ENCODE measurements at regions not wholly inside any gene's neighbourhood (a gene's known extent, or its start where the extent isn't known, plus 50 kb on each side); places are given as distances from the start of the nearest gene placed in this dataset.

GRCh38 chr2:67777010-67777409 lies 285.8 kb downstream of the C1D start:
- BruUV-seq (replicated peaks): no TSS peak

More at GRCh38 chr2:67777010-67777409, 285.8 kb downstream of the C1D start:
- H3K79me2 ChIP-seq (ENCODE audit: control insufficient read depth, insufficient read depth, low read length): no peaks in the 10 kb centered on the region
- H3K27me3 ChIP-seq (replicated peaks in 1 of 2; ENCODE audit: control insufficient read depth in 2 of 2, insufficient read depth in 2 of 2, low read length in 1 of 2): no peaks in the 10 kb centered on the region; a peak in 1 of 4 replicates
- RAD21 ChIA-PET (ENCODE audit: unreplicated experiment): no interaction called here
- no peak for DNase-seq (ENCODE audit: low read depth, low spot score)
- intact Hi-C loops (cut with micrococcal nuclease; ENCODE audit: unreplicated experiment) (no loop called here), in situ Hi-C loops (cut with MboI) (no loop called here)
- WGBS (ENCODE audit: insufficient coverage, insufficient replicate concordance, low lambda C conversion rate, missing lambda C conversion rate): 5% methylated on average over 1 of the region's 1 CpG
- H3K9ac ChIP-seq (ENCODE audit: control insufficient read depth, insufficient read depth, low read length): no peak overlapping the region
- no peaks in the 10 kb centered on the region for H4K20me1 ChIP-seq (ENCODE audit: control insufficient read depth, insufficient read depth)
- FAIRE-seq: no peak
- H3K4me1 ChIP-seq (ENCODE audit: control insufficient read depth, insufficient read depth, low read length): no peaks in the 10 kb centered on the region
- POLR2A ChIA-PET: no interaction called here
- no peak overlapping the region for H2AFZ ChIP-seq (ENCODE audit: control insufficient read depth, low read depth, low read length)
- no peak overlapping the region for H3K27ac ChIP-seq (ENCODE audit: control insufficient read depth, insufficient read depth)
- no peaks in the 10 kb centered on the region for H3K9me3 ChIP-seq (replicated peaks; ENCODE audit: control insufficient read depth, insufficient read depth, low read length)
- TF ChIP-seq NR2F1 (conservative IDR thresholded peaks at IDR 0.05) (no peak), LARP7 (IDR thresholded peaks at IDR 0.05) (no peak), TCF7 (IDR thresholded peaks at IDR 0.05; ENCODE audit: borderline replicate concordance) (no peak), CUX1 (IDR thresholded peaks at IDR 0.05; ENCODE audit: insufficient replicate concordance, low read depth, low read length) (no peak), TARDBP (IDR thresholded peaks at IDR 0.05; ENCODE audit: borderline replicate concordance) (no peak), NBN (IDR thresholded peaks at IDR 0.05) (no peak), NKRF (conservative IDR thresholded peaks at IDR 0.05) (no peak), SMARCA5 (IDR thresholded peaks at IDR 0.05) (no peak), ZBTB33 (IDR thresholded peaks at IDR 0.05) (no peak), E2F4 (IDR thresholded peaks at IDR 0.05; ENCODE audit: low read depth, low read length) (no peak), ELK1 (IDR thresholded peaks at IDR 0.05; ENCODE audit: low read depth, low read length) (no peak), SUPT20H (IDR thresholded peaks at IDR 0.05; ENCODE audit: borderline replicate concordance, control insufficient read depth, low read depth, low read length) (no peak), SUZ12 (IDR thresholded peaks at IDR 0.05; ENCODE audit: unreplicated experiment) (no peak)
- no peaks in the 10 kb centered on the region for H3K36me3 ChIP-seq (ENCODE audit: control insufficient read depth in 2 of 2, insufficient read depth in 2 of 2, low read length in 1 of 2)
- SMC1A ChIA-PET (ENCODE audit: uncharacterized antibody, unreplicated experiment): interaction anchor here (1.0 kb wide), 1 partner anchor 616 kb away, joined by 3 read pairs; no protein-coding TSS in a partner anchor
- H3K4me2 ChIP-seq (ENCODE audit: control insufficient read depth, insufficient read depth): no peak overlapping the region
- H3K4me3 ChIP-seq: no peak overlapping the region
- CTCF ChIA-PET: no interaction called here
- ATAC-seq: no peak

Data from GM12878 (cell line).